ENCODE measurements at regions not wholly inside any gene's neighbourhood (a gene's known extent, or its start where the extent isn't known, plus 50 kb on each side); places are given as distances from the start of the nearest gene placed in this dataset.
"Not testable (repeated sequence)": the region's sequence is repeated elsewhere in the genome, so short reads cannot be mapped to it uniquely, and the experiment has no call there.

DNA sequence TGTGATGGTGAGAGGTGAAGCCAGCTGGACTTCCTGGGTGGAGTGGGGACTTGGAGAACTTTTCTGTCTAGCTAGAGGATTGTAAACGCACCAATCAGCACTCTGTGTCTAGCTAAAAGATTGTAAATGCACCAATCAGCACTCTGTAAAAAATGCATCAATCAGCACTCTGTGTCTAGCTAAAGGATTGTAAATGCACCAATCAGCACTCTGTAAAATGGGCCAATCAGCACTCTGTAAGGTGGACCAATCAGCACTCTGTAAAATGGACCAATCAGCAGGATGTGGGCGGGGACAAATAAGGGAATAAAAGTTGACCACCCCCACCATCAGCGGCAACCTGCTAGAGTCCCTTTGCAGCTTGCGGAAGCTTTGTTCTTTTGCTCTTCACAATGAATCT, 185.9 kb downstream of the RPS24 start:
- DNase-seq, result not testable (repeated sequence)

DNA sequence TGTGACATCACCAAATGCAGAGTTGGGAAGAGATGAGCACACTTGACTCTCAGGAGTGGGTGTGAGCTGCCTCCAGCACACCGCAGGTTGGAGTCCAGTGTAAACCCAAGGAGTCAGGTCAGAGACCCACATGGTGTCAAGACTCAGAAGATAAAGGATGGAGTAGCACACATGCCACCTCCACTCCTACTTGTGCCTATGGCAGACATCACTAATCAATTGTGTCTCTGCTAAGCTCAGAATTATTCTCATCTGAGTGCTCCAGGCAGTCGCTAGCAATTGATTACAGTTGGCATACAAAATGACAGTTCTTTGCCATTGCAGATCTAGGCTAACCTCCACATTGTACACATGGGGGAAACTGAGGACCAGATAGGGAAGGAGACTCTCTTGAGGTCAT, 187.1 kb downstream of the RPS24 start:
- DNase-seq, result no peak
- in situ Hi-C loops (cut with HindIII; ENCODE audit: low pct_ligation_motif_present, low pct_unique_long_range_greater_than_20kb, low sequenced_read_pairs), result no loop called here

More for the DNA sequence above, 185.9 kb downstream of the RPS24 start:
- in situ Hi-C loops (cut with HindIII; ENCODE audit: low pct_ligation_motif_present, low pct_unique_long_range_greater_than_20kb, low sequenced_read_pairs), result not testable (repeated sequence)

DNA sequence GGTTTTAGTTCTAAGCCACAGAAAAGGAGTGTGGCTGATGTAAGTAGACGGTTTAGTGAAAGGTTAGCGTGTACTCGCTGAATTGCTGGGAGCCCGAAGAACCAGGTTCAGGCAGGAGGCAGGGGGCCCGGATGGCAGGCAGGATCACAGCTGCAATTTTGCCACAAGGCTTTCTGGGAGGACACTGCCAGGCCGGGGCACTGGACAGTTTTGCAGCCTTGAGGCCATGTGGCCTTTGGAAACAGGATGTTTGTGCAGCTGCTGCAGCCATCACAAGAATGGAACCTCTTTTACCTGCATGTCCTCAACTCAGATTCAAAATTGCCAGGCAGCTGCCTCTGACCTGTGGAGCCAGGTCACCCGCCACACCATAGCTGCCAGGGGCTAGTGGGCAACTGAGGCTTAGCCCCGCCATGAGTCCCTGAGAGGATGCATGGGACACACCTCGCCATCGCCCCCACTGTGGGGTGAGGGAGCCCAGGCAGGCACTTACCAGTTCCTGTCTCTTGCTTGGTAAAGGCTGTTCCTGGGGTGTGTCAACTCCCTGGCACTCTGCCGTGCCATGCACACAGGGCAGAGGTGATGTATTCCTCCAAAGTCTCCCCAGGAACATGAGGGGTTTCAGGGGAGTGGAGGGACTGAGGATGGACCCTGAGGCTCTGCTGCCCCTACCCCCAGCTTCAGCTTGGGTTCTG, 188.6 kb downstream of the RPS24 start:
- in situ Hi-C loops (cut with HindIII; ENCODE audit: low pct_ligation_motif_present, low pct_unique_long_range_greater_than_20kb, low sequenced_read_pairs), result no loop called here
- DNase-seq, result no peak

DNA sequence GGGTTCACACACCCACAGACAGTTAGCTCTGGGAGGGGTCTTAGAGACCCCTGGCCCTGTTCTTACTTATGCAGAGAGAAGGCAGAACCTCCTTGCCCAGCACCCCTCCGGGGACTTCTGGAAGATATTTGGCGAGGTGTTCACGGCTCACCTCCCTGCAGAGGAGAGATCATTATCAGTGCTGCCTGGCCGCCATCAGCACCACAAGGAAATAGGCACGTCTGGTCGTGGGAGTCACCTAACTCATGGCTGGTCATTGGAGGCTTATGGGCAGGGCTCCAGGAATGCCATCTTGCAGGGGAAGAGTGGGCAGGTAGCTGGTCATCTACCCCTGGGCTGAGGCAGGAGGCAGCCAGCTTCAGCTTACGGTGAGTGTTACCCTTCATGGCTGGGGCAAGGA, 189.4 kb downstream of the RPS24 start:
- in situ Hi-C loops (cut with HindIII; ENCODE audit: low pct_ligation_motif_present, low pct_unique_long_range_greater_than_20kb, low sequenced_read_pairs), result no loop called here

DNA sequence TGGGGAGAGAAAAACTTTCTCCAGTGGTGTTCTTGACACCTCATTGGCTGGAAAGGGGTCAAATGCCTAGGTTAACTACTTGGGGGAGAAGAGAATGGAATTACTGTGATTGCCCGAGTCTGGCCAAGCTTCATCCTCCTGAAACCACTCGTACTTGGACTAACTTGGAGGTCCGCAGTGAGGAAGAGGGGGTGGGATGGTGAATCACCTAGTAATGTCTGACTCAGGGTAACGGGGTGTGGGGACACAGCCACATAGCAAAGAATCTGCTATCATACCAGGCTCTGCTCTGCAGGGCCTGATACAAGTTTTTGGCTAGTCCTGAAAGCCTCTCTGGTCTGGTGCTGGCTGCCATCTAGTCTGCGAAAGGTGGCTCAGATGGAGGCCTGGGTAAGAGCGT, 190.9 kb downstream of the RPS24 start:
- DNase-seq, result no peak
- in situ Hi-C loops (cut with HindIII; ENCODE audit: low pct_ligation_motif_present, low pct_unique_long_range_greater_than_20kb, low sequenced_read_pairs), result no loop called here

More for the DNA sequence above, 189.4 kb downstream of the RPS24 start:
- no peak for DNase-seq

DNA sequence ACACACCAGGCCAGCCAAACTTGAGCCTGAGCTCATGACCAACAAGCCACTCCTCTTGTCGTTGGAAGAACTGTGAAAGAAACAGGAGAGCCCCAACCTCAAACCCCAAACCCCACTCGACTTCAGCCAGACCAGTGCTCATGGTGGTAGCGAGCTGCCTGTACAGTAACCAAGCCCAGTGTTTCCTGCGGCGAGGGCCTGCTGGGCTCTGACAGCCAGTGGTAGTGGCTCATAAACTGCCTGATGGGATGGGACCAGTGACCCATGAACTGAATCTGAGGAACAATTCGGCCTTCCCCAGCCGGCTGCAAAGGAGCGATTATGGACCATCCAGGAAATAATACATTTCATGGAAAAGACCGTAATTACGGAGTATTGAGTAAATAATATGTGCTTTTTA, 191.9 kb downstream of the RPS24 start:
- no peak for DNase-seq
- in situ Hi-C loops (cut with HindIII; ENCODE audit: low pct_ligation_motif_present, low pct_unique_long_range_greater_than_20kb, low sequenced_read_pairs), result no loop called here

DNA sequence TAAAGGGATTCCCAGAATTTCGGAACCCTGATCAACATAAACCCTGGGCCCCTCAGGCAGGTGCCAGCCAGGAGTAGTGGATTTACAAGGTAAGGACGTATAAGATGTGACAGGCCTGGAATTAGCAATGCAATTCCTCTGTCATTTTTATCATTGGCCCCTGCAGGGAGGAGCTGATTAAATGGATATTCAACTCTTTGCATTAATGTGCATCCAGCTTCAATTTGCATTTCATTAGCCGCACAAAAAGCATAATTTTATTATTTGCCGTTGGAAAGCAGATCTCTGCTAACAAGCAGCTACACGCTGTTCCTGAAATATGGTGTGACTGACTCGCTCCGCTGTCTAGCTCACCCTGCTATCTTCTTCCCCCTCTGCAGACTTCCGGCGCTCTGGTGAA, 195.8 kb downstream of the RPS24 start:
- in situ Hi-C loops (cut with HindIII; ENCODE audit: low pct_ligation_motif_present, low pct_unique_long_range_greater_than_20kb, low sequenced_read_pairs), result no loop called here
- no peak for DNase-seq

DNA sequence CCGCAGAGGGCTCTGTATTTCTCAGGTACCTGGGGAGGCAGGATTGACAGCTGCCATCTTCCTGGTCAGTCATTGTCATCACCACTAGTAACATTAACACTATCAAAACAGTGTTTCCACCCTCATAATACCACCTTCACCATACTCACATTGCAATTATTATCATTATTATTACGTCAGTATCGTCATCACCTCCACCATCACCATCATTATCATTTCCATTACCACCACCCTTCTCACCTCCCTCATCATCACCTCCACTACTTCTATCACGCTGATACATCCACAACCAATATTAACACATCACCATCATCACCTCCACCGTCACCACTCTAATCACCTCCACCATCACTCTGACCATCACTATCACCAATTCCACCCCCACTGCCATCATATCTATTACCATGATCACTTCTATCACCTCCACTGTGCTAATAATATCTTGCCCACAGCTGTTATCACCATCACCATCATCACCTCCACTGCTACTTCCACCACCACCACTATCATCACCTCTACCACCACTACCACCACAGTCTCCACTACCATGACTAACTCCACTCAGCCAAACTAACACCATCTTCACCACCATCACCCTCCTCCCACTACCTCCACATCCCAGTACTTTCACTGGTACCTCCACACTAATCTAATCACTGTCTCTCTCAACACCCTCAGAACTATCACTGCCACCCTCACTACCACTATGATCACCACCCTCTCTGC, 196.4 kb downstream of the RPS24 start:
- DNase-seq, result no peak
- in situ Hi-C loops (cut with HindIII; ENCODE audit: low pct_ligation_motif_present, low pct_unique_long_range_greater_than_20kb, low sequenced_read_pairs), result no loop called here

DNA sequence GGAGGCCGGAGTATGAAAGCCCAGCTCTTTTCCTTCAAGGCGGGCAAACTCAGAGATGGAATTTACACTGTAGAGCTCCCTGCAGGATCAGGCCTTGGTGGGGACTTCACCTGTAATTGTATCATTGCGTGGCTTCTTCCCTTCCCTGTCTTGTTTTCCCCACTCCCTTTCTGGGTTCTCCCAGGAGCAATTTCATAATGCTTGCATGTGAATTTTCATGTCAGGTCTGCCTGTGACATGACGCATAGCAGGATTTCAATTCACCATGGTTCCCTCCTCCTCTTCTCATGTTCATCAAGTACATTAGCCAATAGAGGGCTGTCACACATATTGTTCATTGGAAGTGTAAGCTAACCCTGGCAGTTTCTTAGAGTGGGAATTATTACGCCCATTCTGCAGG, 197.7 kb downstream of the RPS24 start:
- in situ Hi-C loops (cut with HindIII; ENCODE audit: low pct_ligation_motif_present, low pct_unique_long_range_greater_than_20kb, low sequenced_read_pairs), result no loop called here
- DNase-seq, result no peak

DNA sequence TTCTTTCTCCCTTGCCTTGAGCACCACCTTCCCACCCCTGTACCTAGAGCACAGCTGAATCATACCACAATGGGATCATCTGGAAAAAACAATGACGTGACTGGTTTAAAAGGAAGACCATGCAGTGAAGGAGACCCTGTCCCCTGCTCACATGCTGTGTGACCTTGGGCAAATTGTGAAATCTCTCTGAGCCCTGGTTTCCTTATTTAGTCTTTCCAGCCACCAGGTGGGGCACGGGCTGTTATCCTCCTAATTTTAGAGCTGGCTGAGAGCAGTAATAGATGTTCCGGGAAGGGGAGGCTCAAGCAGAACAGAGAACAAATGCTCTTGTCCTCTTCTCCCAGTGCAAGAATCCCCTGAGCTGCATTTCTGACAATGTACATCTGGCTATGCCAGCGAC, 198.3 kb downstream of the RPS24 start:
- in situ Hi-C loops (cut with HindIII; ENCODE audit: low pct_ligation_motif_present, low pct_unique_long_range_greater_than_20kb, low sequenced_read_pairs), result no loop called here
- no peak for DNase-seq

DNA sequence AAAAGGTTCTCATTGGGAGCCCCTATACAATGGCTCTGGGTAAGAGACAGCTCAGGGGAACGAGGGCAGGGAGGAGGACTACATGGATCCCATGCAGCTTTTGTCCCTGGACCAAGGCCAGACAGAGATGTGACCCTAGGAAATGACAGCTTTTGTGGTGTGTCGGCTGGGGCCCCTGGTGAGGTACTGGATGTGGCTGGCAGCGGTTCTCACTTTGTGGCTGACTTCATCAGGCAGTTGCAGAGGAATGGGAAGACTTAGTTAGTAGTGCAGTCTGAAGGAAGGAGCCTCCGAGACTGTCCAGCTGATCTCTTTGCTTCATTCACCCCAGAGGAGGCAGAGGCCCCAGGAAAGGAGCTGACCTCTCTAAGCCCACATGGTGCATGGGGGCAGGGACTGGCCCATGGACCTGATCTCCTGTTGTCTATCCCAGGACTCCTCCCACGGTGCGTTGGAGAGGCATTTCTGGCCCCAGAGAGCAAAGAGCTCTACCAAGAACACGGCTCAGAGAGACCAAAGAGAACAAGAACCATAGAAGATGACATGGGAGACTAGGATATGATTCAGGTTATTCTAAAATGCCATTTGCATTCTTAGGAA, 202.9 kb downstream of the RPS24 start:
- DNase-seq, result no peak
- in situ Hi-C loops (cut with HindIII; ENCODE audit: low pct_ligation_motif_present, low pct_unique_long_range_greater_than_20kb, low sequenced_read_pairs), result no loop called here

DNA sequence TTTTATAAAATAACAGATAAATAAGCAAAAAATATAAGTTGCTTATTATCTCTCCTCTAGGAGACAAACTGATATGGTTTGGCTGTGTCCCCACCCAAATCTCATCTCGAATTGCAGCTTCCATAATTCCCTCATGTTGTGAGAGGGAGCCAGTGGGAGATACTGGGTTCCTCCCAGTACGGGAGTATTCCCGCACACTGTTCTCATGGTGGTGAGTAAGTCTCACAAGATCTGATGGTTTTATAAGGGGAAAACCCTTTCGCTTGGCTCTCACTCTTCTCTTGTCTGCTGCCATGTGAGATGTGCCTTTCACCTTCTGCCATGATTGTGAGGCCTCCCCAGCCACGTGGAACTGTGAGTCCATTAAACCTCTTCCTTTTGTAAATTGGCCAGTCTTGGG, 204.3 kb downstream of the RPS24 start:
- in situ Hi-C loops (cut with HindIII; ENCODE audit: low pct_ligation_motif_present, low pct_unique_long_range_greater_than_20kb, low sequenced_read_pairs), result not testable (repeated sequence)

DNA sequence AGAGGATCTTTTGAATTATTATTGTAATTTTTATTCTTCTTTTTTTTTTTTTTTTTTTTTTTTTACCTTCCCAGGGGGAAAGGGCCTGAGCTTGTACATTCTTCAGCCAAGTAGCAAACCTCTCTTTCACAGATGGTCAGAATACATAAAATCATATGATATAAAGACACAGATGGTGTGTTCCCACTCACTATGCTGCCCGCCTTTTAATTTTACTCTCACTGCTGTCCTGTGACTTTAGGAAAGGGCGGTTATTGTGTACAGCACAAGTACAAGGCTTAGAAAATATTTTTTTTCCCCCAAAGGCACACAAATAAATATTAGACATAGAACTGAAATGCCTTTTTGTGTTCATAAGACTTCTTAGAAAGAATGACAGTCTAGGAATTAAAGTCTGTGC, 213.6 kb downstream of the RPS24 start:
- in situ Hi-C loops (cut with HindIII; ENCODE audit: low pct_ligation_motif_present, low pct_unique_long_range_greater_than_20kb, low sequenced_read_pairs), result no loop called here
- no peak for DNase-seq

More for the DNA sequence above, 204.3 kb downstream of the RPS24 start:
- DNase-seq, result not testable (repeated sequence)

DNA sequence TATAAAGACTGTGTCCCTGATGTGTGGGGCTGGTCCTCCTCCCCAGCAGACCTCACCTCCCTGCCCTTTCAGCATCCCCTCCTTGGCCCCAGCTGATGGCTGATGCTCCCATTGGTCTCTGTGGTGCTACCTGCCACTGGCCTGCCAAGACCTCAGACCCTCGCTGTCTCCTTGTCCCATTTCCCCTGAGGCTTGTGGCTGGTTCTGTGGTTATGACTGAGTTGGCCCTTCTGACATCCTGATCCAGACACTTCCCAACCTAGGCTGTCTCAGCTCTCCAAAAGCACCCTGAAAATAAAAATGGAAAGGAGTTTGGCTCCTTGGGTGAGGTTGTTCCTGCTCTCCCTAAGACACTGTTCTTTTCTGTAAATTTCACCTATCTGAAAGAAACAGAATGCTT, 214.2 kb downstream of the RPS24 start:
- in situ Hi-C loops (cut with HindIII; ENCODE audit: low pct_ligation_motif_present, low pct_unique_long_range_greater_than_20kb, low sequenced_read_pairs), result no loop called here
- no peak for DNase-seq

DNA sequence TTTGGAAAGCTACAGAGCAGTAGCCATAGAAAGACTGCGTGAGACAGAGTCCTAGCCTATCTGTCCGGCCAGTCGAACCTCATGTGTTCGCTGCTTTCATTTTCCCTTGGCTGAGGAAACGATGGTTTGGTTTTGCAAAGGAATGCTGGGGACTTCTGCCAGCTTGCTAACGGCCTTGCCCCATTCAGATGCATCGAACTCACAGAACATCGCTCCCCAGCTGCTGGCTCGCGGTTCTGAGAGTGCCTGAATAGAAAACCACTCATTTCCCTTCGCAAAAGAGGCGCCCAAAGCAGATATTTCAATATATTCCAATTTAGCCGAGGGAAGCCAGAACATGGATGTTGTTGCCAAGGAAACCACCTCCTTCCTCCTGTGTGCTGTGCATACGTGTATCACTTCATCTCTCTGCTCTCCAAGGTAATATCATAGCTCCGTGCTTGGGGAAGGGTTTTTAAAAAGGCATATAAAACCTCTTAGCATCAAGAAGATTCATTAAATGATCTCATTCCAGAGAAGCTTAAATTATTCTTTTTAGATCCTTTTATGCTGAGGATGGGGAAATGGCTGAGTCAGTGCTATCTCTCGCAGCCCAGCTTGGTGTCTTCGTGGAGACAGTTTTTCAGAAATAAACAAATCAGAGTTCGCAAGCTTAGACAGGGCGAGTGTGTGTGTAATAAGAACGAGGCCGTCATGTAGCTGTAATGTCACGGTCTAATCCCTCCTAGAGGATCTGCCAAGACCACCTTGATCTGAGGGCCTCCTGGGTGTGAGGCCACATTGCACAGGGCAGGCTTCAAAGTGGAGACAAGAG, 215.2 kb downstream of the RPS24 start:
- in situ Hi-C loops (cut with HindIII; ENCODE audit: low pct_ligation_motif_present, low pct_unique_long_range_greater_than_20kb, low sequenced_read_pairs), result no loop called here
- DNase-seq, result no peak

DNA sequence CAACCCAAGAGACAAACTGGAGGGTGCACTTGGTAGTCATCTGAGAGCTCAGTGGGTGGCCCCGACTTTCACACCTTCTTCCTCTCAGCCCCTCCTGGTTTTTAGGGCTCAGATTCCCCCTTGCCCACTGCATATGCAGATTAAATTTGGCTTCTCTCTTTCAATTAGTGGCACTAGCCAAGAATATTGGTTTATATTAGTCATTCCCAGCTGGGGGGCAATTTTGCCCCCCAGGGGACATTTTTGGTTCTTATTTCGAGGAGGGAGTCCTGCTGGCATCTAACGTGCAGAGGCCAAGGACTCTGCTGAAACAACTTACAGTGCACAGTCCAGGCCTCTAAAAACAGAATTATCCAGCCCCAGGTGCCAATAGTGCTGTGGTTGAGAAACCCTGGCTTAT, 216.0 kb downstream of the RPS24 start:
- no peak for DNase-seq
- in situ Hi-C loops (cut with HindIII; ENCODE audit: low pct_ligation_motif_present, low pct_unique_long_range_greater_than_20kb, low sequenced_read_pairs), result no loop called here

DNA sequence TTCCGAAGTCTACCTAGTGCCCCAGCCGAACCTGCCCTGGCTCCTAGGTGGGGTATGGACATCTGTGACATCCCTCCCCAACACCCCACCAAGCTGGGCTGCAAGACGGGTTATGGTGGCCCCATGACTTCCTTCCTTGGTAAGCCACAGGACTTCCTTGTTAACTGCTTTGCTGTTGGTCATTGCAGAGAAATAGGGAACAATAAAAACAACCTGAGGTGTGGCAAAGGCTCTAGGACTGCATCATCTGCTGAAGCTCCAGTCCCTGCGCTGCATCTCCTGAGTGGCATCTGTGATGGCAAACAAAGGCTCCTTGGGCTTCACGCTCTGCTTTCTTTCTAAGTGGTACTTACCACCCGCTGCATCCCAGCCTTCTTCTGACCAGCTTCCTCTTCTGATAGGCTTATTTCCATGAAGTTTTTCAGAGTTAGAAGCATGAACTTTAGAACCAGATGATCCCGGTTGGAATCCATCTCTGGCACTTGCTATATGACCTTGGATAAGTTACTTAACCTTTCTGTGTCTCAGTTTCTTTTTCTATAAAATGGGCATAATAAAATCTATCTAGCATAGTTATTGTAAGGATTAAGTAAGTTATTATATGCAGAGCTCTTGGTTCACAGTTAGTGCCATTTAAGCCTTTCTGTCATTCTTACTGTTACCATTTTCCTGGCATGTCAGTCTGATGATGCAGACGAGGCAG, 216.8 kb downstream of the RPS24 start:
- in situ Hi-C loops (cut with HindIII; ENCODE audit: low pct_ligation_motif_present, low pct_unique_long_range_greater_than_20kb, low sequenced_read_pairs), result no loop called here
- DNase-seq, result no peak

DNA sequence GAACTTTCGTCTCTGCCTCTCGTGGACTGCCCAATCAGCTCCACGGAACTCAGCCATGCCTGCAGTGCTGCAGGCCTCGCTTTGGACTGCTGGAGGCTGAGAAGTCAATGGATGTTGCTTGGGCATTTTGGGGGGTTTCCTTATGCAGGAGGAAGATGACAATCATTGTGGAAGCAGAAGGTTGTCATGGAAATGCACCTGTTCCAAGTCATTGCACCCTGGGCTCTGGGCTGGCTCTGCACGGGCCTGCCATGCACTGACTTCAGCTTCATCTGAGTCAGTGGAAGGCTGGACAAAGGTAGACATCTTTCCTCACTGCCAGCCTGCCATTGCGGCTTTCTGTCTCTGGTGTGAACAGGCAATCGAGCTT, 217.3 kb downstream of the RPS24 start:
- no peak for DNase-seq
- in situ Hi-C loops (cut with HindIII; ENCODE audit: low pct_ligation_motif_present, low pct_unique_long_range_greater_than_20kb, low sequenced_read_pairs), result no loop called here

DNA sequence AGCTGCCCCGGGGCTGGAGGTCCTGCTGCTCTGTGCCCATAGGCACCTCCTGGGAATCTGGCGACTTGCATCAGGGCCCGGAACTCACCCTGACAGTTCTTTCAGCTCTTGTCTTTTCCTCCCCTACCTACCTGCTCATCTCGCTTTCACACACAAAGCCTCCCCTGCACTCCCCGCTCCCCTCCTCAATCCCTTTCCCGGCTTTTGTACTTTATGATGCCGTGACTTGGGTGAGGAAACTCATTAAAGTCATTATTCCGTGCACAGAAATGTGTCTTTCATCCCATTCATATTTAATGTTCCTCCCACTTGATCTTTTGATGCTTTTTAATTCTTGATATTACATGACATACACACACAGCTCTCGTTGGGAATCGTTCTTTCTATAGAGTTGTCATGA, 218.6 kb downstream of the RPS24 start:
- in situ Hi-C loops (cut with HindIII; ENCODE audit: low pct_ligation_motif_present, low pct_unique_long_range_greater_than_20kb, low sequenced_read_pairs), result no loop called here
- DNase-seq, result no peak
